ENCODE measurements at regions not wholly inside any gene's neighbourhood (a gene's known extent, or its start where the extent isn't known, plus 50 kb on each side); places are given as distances from the start of the nearest gene placed in this dataset.

GRCh38 chr14:40025101-40025500 lies 592.9 kb upstream of the FBXO33 start:
- TF ChIP-seq ZNF274 (IDR thresholded peaks at IDR 0.05; ENCODE audit: low read depth, low read length) (no peak), YY1 (IDR thresholded peaks at IDR 0.05; ENCODE audit: insufficient read depth, insufficient read length) (no peak)
